Skeletal muscle satellite cell (primary cell): ENCODE measurements at regions not wholly inside any gene's neighbourhood (a gene's known extent, or its start where the extent isn't known, plus 50 kb on each side); places are given as distances from the start of the nearest gene placed in this dataset.

Experiments used
- H3K27me3 ChIP-seq: 2 replicates; pipeline ENCODE4 v1.7.0; 2013; ENCODE audit warnings: low read length; ENCODE audit not compliant: control insufficient read depth, insufficient read depth
- H3K36me3 ChIP-seq: 2 replicates; pipeline ENCODE4 v1.7.0; 2013; ENCODE audit warnings: mild to moderate bottlenecking, control low read depth, low read length; ENCODE audit not compliant: insufficient read depth
- H3K4me1 ChIP-seq: 2 replicates; pipeline ENCODE4 v1.7.0; 2013; ENCODE audit warnings: low read length; ENCODE audit not compliant: control insufficient read depth, insufficient read depth
- H3K4me2 ChIP-seq: 2 replicates; pipeline ENCODE4 v1.7.0; 2013; ENCODE audit warnings: mild to moderate bottlenecking, low read length
- H3K4me3 ChIP-seq: 2 replicates; pipeline ENCODE4 v1.7.0; 2013; ENCODE audit warnings: low read length
- H3K9ac ChIP-seq: 2 replicates; pipeline ENCODE4 v1.7.0; 2013; ENCODE audit warnings: mild to moderate bottlenecking, low read depth, low read length, moderate library complexity
- H3K9me3 ChIP-seq: replicated peaks from 2 replicates; pipeline ENCODE4 v1.7.0; 2013; ENCODE audit warnings: mild to moderate bottlenecking, control low read depth, low read length

DNA sequence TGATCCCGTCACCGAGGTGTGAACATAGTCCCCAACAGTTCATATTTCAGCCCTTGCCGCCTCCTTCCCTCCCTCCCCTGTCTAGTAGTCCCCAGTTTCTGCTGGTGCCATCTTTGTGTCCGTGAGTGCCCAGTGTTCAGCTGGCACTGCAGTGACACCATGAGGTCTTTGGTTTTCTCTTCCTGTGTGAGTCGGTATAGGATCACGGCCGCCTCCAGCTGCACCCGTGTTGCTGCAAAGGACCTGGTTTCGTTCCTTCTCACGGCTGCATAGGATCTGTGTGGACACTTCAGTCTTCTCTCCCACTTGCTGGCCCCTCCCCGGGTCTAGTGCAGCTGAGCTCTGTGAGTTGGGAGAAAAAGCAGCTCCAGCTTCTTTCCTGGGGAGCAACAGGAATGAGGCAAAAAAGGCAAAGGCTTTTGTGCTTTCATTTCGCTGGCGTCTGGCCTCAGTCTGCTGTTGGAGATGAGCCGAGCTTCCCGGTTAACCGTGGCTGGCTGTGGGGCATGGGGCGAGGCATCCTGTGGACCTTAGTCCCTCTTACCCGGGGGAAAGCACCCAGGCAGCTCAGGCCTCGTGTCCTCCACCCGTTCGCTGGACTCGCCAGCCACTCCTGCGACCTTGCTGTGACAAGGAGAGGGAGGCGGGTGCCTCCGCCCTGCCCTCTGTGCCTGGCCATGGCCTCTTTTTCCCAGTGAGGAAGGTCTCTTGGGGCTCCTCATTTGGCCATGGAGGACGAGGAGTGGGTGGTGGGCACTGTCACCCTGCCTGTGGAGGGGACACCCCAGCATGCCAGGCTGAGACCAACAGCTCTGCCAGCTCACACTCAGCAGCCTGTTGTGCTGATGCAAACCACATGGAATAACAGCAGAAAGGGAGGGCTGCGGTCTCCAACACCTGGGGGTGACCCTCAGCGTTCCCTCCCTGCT lies 196.5 kb downstream of the TEX29 start:
- Histone ChIP-seq H3K4me3 (peak overlapping the region; percentile 32), H3K4me2 (peak overlapping the region; percentile 57), H3K27me3 (no peaks in the 10 kb centered on the region), H3K4me1 (no peaks in the 10 kb centered on the region), H3K9me3 (peaks cover 17% of the 10 kb centered on the region), H3K9ac (no peak overlapping the region), H3K36me3 (no peaks in the 10 kb centered on the region)

DNA sequence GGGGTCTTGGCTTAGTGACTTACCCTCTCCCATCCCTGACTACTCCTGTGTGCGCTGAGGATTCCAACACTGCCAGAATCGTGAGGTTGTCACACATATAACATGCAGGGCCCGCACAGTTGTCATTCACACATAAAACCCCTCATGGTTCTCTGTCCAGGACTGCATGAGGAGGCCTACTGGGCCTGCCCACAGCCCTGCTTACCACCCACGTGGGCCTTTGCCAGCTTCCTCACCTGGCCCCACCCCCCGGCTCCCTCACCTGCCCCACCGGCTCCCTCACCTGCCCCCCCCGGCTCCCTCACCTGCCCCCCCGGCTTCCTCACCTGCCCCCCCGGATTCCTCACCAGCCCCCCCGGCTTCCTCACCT lies 197.2 kb downstream of the TEX29 start:
- no peak overlapping the region for H3K4me2 ChIP-seq
- peaks cover 12% of the 10 kb centered on the region for H3K9me3 ChIP-seq
- no peaks in the 10 kb centered on the region for H3K36me3 ChIP-seq
- no peaks in the 10 kb centered on the region for H3K4me1 ChIP-seq
- H3K4me3 ChIP-seq = no peak overlapping the region
- no peaks in the 10 kb centered on the region for H3K27me3 ChIP-seq
- no peak overlapping the region for H3K9ac ChIP-seq

DNA sequence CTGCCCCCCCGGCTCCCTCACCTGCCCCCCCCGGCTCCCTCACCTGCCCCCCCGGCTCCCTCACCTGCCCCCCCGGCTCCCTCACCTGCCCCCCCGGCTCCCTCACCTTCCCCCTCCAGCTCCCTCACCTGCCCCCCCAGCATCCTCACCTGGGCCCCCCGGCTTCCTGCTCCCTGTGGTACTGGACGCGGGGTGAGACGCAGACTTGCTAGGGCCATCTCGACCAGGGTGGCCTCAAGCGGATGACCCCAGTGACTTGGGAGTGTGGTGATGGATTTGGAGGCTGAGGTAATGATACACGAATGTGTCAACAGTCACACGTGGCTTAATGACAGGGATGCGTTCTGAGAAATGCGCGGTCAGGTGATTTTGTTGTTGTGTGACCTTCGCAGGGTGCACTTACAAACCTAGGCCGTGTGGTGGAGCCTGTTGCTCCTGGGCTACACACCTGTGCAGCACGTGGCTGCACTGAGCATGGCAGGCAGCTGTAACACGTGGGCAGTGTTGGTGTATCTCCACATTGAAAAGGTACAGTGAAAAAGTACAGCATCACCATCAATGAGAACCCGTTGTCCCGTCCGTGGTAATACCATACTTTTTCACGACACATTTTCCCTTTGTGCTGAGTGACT lies 197.8 kb downstream of the TEX29 start:
- Histone ChIP-seq H3K27me3 (no peaks in the 10 kb centered on the region), H3K9ac (no peak overlapping the region), H3K4me2 (no peak overlapping the region), H3K4me1 (no peaks in the 10 kb centered on the region), H3K36me3 (no peaks in the 10 kb centered on the region), H3K4me3 (no peak overlapping the region), H3K9me3 (peaks cover 6% of the 10 kb centered on the region)

DNA sequence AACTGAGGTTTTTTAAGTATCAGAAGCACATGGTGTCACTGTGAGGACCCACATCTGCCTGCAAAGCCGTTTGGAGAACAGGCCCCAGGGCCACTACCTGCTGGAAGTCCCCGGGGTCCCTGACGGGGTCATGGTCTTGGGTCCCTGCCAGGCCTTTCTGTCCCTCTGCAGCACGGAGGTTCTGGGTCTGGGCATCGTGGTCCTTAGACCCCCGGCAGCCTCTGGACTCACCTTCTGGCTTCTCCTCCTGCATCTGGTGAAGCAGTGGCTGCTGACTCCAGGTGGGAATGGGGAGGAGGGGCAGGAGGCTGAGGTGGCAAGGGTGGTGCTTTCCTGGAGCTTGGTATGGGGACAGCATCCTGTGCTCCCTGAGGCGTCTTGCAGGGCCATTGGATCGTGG lies 198.6 kb downstream of the TEX29 start:
- H3K9ac ChIP-seq = no peak overlapping the region
- no peak overlapping the region for H3K4me2 ChIP-seq
- no peak overlapping the region for H3K4me3 ChIP-seq
- peaks cover 6% of the 10 kb centered on the region for H3K9me3 ChIP-seq
- no peaks in the 10 kb centered on the region for H3K36me3 ChIP-seq
- H3K4me1 ChIP-seq = no peaks in the 10 kb centered on the region
- H3K27me3 ChIP-seq = no peaks in the 10 kb centered on the region

DNA sequence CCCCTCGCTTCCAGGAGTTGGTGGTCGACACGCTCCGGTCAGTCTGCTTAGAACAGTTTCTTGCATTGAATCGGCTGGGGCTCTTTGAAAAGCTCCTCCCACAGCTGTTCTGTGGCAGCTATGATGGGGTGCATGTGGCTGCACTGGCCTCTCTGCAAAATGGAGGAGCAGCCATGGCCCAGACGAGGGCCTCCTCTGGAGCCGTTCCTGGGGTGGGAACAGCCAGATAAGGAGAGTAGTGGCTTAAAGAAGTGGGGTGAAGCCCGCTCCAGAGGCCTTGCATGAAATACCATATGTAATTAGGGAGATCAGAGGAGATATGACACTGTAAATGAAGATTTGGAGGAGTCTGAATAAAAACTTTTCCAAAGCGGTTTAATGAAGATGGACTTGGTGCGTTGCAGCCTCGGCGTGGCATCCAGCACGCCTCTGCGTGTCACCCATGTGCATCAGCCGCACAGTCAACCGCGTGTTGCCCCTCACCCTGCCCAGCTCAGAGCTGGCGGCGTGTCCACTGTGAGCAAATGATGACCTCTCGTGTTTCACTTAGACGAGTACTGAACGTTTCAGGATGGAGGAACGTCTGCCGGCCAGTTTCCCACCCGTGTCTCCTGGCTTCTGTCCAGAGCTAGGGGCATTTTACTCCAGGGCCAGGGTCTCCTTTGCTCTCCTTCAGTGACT lies 199.2 kb downstream of the TEX29 start:
- no peaks in the 10 kb centered on the region for H3K36me3 ChIP-seq
- H3K9ac ChIP-seq = no peak overlapping the region
- H3K4me1 ChIP-seq = no peaks in the 10 kb centered on the region
- no peak overlapping the region for H3K4me3 ChIP-seq
- H3K9me3 ChIP-seq = peaks cover under 1% of the 10 kb centered on the region
- no peak overlapping the region for H3K4me2 ChIP-seq
- no peaks in the 10 kb centered on the region for H3K27me3 ChIP-seq

DNA sequence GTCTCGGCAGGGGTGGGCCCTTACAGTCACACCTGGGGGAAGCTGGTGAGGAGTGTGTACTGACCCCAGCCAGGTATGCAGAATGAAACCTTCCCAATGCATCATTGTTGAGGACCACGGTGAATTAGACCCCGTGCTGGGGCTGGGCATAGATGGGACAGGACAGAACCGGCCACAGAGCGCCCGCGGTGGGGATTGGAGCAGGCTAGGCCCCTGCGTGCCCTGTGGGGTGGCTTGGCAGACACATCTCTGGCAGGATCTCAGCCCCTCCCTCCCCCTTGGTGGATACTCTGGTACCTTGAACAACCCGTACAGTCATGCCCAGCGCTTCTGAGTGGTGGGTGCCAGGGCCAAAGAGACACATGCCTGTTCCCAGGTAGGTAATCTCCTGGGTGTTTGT lies 200.6 kb downstream of the TEX29 start:
- no peak overlapping the region for H3K4me3 ChIP-seq
- no peaks in the 10 kb centered on the region for H3K36me3 ChIP-seq
- H3K9ac ChIP-seq = no peak overlapping the region
- H3K9me3 ChIP-seq = no peaks in the 10 kb centered on the region
- no peaks in the 10 kb centered on the region for H3K4me1 ChIP-seq
- H3K4me2 ChIP-seq = no peak overlapping the region
- no peaks in the 10 kb centered on the region for H3K27me3 ChIP-seq

DNA sequence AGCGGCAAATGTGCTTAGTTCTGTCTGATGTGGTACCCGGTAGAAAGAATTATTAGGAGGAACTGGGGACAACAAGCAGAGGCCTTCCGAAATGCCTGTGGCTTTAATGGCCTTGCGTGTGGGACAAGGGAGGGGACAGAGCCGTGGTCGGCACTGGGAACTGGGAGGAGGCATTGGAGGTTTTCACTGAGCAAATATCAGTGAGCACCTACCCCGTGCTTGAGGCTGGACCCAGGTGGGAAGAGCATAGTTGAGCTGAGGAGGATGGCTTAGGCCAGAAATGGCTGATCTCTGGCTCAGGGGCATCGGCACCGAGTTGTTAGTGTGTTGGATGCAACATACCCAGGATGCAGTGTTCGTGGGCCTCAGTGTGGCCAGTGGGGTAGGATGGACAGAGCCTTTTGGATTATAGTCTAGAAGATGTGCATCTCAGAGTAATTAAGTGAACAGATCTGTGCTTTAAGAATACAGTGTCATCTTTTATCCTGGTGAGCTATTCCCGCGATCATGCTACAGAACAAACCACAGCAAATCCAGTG lies 201.3 kb downstream of the TEX29 start:
- H3K4me1 ChIP-seq = no peaks in the 10 kb centered on the region
- no peak overlapping the region for H3K9ac ChIP-seq
- no peak overlapping the region for H3K4me2 ChIP-seq
- no peaks in the 10 kb centered on the region for H3K9me3 ChIP-seq
- no peaks in the 10 kb centered on the region for H3K27me3 ChIP-seq
- no peak overlapping the region for H3K4me3 ChIP-seq
- H3K36me3 ChIP-seq = no peaks in the 10 kb centered on the region

DNA sequence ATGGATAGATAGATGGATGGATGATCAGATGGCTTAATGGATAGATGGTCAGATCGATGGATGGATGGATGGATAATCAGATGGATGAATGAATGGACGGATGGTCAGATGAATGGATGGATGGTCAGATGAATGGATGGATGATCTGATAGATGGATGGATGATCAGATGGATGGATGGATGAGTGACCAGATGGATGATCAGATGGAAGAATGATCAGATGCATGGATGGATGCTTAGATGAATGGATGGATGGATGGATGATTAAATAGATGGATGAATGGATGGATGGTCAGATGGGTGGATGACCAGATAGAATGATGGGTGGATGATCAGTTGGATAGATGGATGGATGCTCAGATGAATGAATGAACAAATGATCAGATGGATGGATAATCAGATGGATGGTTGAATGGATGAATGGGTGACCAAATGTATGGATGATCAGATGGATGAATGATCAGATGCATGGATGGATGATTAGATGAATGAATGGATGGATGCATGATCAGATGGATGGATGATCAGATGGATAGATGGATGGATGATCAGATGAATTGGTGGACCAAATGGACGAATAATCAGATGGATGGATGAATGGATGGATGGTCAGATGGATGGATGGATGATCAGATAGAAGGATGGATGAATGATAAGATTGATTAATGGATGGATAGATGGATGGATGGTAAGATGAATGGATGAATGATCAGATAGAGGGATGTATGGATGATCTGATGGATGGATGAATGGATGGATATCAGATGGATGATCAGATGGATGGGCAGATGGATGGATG lies 205.1 kb downstream of the TEX29 start:
- Histone ChIP-seq H3K27me3 (no peaks in the 10 kb centered on the region), H3K36me3 (no peaks in the 10 kb centered on the region), H3K9ac (no peak overlapping the region), H3K9me3 (no peaks in the 10 kb centered on the region), H3K4me1 (no peaks in the 10 kb centered on the region), H3K4me2 (no peak overlapping the region), H3K4me3 (no peak overlapping the region)

DNA sequence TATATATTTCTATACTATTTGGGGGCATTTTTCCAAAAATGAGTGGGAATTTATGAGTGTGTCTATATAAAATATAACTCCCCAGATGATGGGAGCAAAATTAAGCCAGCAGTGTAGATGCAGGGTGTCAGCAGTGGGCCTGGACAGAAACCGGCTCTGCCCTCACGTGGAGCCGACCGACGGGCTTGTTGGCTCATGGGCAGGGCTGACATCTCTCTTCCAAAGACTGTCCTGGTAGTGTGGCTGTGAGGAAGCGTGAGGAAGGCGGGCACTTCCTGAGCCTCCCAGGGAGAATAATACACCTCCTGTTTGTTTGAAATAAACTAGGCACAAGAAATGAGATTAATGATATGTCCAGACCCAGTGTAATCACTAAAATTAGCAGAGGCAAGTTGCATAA lies 206.5 kb downstream of the TEX29 start:
- Histone ChIP-seq H3K9ac (no peak overlapping the region), H3K4me2 (no peak overlapping the region), H3K4me3 (no peak overlapping the region), H3K9me3 (no peaks in the 10 kb centered on the region), H3K27me3 (no peaks in the 10 kb centered on the region), H3K36me3 (no peaks in the 10 kb centered on the region), H3K4me1 (no peaks in the 10 kb centered on the region)

DNA sequence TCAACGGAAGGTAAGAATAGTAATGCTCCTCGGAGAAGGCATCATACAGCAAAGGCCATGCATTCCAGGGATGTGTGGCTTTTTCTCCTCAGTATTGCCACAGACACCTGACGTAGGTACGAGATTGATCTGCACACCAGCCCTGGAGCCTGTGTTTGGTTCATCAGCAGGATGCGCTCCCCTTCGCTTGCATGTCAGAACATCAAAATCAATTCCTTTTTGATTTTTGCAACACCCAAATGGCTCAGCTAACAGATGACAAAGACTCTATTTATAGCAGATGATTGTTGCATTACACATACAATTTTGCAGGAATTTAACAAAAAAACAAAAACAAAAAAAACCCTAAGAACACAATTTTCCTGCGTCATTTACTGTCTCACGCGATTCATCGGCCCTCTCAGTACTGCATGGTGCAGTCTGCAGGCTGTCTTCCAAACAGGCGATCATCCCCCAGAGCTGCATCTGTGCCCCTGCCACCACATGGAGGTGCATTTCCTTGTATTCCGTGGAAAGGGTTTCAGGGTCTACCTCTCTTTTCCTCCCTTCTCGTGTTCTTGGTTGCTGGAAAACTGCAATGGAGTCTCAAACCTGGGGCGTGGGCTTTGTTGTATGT lies 207.3 kb downstream of the TEX29 start:
- no peaks in the 10 kb centered on the region for H3K36me3 ChIP-seq
- no peaks in the 10 kb centered on the region for H3K9me3 ChIP-seq
- no peaks in the 10 kb centered on the region for H3K4me1 ChIP-seq
- no peaks in the 10 kb centered on the region for H3K27me3 ChIP-seq
- H3K4me3 ChIP-seq = no peak overlapping the region
- no peak overlapping the region for H3K9ac ChIP-seq
- no peak overlapping the region for H3K4me2 ChIP-seq
